Muscle of back (tissue), 3 donors: ENCODE measurements at regions not wholly inside any gene's neighbourhood (a gene's known extent, or its start where the extent isn't known, plus 50 kb on each side); places are given as distances from the start of the nearest gene placed in this dataset.

Experiments used
- DNase-seq, 3 donors: peaks; one replicate each; pipeline versions ENCODE4 v3.0.0 to v3.0.0-alpha.2; 2013

GRCh38 chr4:38560768-38561558 is 103.0 kb upstream of the KLF3 start:
- DNase-seq, result no peak

GRCh38 chr4:38562751-38563198 is 101.2 kb upstream of the KLF3 start:
- peak in 2 of 3 donors; percentile 58 to 79 for DNase-seq

GRCh38 chr4:38563707-38564495 is 100.1 kb upstream of the KLF3 start:
- DNase-seq, result peak in 1 of 3 donors; percentile 59

- DNase-seq, result peak; percentile 73 to 93 (median 88)
Measured at GRCh38 chr4:38565271-38566199, 98.5 kb upstream of the KLF3 start.

- DNase-seq, result no peak
Measured at GRCh38 chr4:38566806-38567398, 97.1 kb upstream of the KLF3 start.

GRCh38 chr4:38567457-38567856 is 96.5 kb upstream of the KLF3 start:
- DNase-seq, result no peak

- no peak for DNase-seq
Measured at GRCh38 chr4:38568768-38569167, 95.2 kb upstream of the KLF3 start.

GRCh38 chr4:38570647-38571276 is 93.2 kb upstream of the KLF3 start:
- DNase-seq, result no peak

- no peak for DNase-seq
Measured at GRCh38 chr4:38572793-38573192, 91.2 kb upstream of the KLF3 start.

- peak; percentile 51 to 70 (median 58) for DNase-seq
Measured at GRCh38 chr4:38574559-38575333, 89.3 kb upstream of the KLF3 start.

- DNase-seq, result no peak
Measured at GRCh38 chr4:38576767-38577166, 87.2 kb upstream of the KLF3 start.

GRCh38 chr4:38577462-38577861 is 86.5 kb upstream of the KLF3 start:
- no peak for DNase-seq

- DNase-seq, result peak in 1 of 3 donors; percentile 19
Measured at GRCh38 chr4:38581426-38582106, 82.4 kb upstream of the KLF3 start.

GRCh38 chr4:38582445-38582844 is 81.6 kb upstream of the KLF3 start:
- no peak for DNase-seq

- DNase-seq, result peak in 1 of 3 donors; percentile 30
Measured at GRCh38 chr4:38582889-38583470, 81.0 kb upstream of the KLF3 start.

GRCh38 chr4:38585871-38586270 is 78.1 kb upstream of the KLF3 start:
- no peak for DNase-seq

GRCh38 chr4:38587106-38587505 is 76.9 kb upstream of the KLF3 start:
- DNase-seq, result no peak

GRCh38 chr4:38590046-38590445 is 74.0 kb upstream of the KLF3 start:
- DNase-seq, result peak in 2 of 3 donors; percentile 53 to 81
